HG03565 (cell line): ENCODE measurements at regions not wholly inside any gene's neighbourhood (a gene's known extent, or its start where the extent isn't known, plus 50 kb on each side); places are given as distances from the start of the nearest gene placed in this dataset.
"Not testable (repeated sequence)": the region's sequence is repeated elsewhere in the genome, so short reads cannot be mapped to it uniquely, and the experiment has no call there.

Experiments used
- ATAC-seq: cut with Tn5 transposase; IDR thresholded peaks from one replicate; pipeline ENCODE4 v1.9.1; 2021; ENCODE audit warnings: mild to moderate bottlenecking, moderate library complexity; ENCODE audit not compliant: unreplicated experiment

- ATAC-seq, result no peak
Measured at GRCh38 chr11:39678996-39679395, 1780.5 kb downstream of the LRRC4C start.

- no peak for ATAC-seq
Measured at GRCh38 chr11:39675171-39675570, 1784.3 kb downstream of the LRRC4C start.

- ATAC-seq, result no peak
Measured at GRCh38 chr11:39674761-39675160, 1784.7 kb downstream of the LRRC4C start.

- ATAC-seq, result no peak
Measured at GRCh38 chr11:39674024-39674423, 1785.4 kb downstream of the LRRC4C start.

- no peak for ATAC-seq
Measured at GRCh38 chr11:39668640-39669039, 1790.8 kb downstream of the LRRC4C start.

GRCh38 chr11:39664023-39664422 lies 1795.4 kb downstream of the LRRC4C start:
- no peak for ATAC-seq

GRCh38 chr11:39661890-39662289 lies 1797.6 kb downstream of the LRRC4C start:
- ATAC-seq, result no peak

GRCh38 chr11:39651857-39652461 lies 1807.5 kb downstream of the LRRC4C start:
- ATAC-seq, result no peak

GRCh38 chr11:39641751-39642150 lies 1817.7 kb downstream of the LRRC4C start:
- ATAC-seq, result no peak

- ATAC-seq, result no peak
Measured at GRCh38 chr11:39630365-39630764, 1829.1 kb downstream of the LRRC4C start.

GRCh38 chr11:39628311-39628710 lies 1831.1 kb downstream of the LRRC4C start:
- ATAC-seq, result no peak

- not testable (repeated sequence) for ATAC-seq
Measured at GRCh38 chr11:39620309-39620708, 1839.1 kb downstream of the LRRC4C start.

GRCh38 chr11:39617971-39618370 lies 1841.5 kb downstream of the LRRC4C start:
- ATAC-seq, result no peak

GRCh38 chr11:39589391-39589790 lies 1870.1 kb downstream of the LRRC4C start:
- no peak for ATAC-seq

GRCh38 chr11:39586036-39586435 lies 1873.4 kb downstream of the LRRC4C start:
- ATAC-seq, result no peak

GRCh38 chr11:39571081-39571480 lies 1888.4 kb downstream of the LRRC4C start:
- ATAC-seq, result no peak

- no peak for ATAC-seq
Measured at GRCh38 chr11:39570526-39570925, 1888.9 kb downstream of the LRRC4C start.

- no peak for ATAC-seq
Measured at GRCh38 chr11:39569789-39570188, 1889.7 kb downstream of the LRRC4C start.

GRCh38 chr11:39542460-39542859 lies 1917.0 kb downstream of the LRRC4C start:
- no peak for ATAC-seq

- no peak for ATAC-seq
Measured at GRCh38 chr11:39541945-39542351, 1917.5 kb downstream of the LRRC4C start.

- ATAC-seq, result not testable (repeated sequence)
Measured at GRCh38 chr11:39536323-39536722, 1923.1 kb downstream of the LRRC4C start.
